Vagina (tissue), 2 donors: ENCODE measurements at regions not wholly inside any gene's neighbourhood (a gene's known extent, or its start where the extent isn't known, plus 50 kb on each side); places are given as distances from the start of the nearest gene placed in this dataset.

Experiments
- CTCF ChIP-seq, 3 experiments: fragments of 450-650 bp in 2 of 3; fragments of 200-600 bp in 1 of 3; sonication (generic) in 1 of 3; IDR thresholded peaks; one replicate each; pipeline ENCODE4 v1.5.1; 2017 to 2019; ENCODE audit warnings: antibody characterized with exemption in 3 of 3, mild to moderate bottlenecking in 2 of 3, moderate library complexity in 2 of 3
- POLR2A ChIP-seq, 2 donors: fragments of 450-650 bp; IDR thresholded peaks; one replicate each; pipeline ENCODE4 v1.6.1; 2017; ENCODE audit warnings: antibody characterized with exemption in 2 of 2, mild to moderate bottlenecking in 2 of 2, moderate library complexity in 2 of 2
- POLR2AphosphoS5 ChIP-seq, 2 donors: sonication (generic); formaldehyde crosslinking; IDR thresholded peaks; one replicate each; pipeline ENCODE4 v1.9.0; 2017; ENCODE audit warnings: antibody characterized with exemption in 2 of 2, mild to moderate bottlenecking in 2 of 2, low read depth in 1 of 2; ENCODE audit not compliant: insufficient read depth in 1 of 2

- TF ChIP-seq POLR2A (IDR thresholded peaks at IDR 0.05) (no peak), CTCF (IDR thresholded peaks at IDR 0.05) (no peak), POLR2AphosphoS5 (IDR thresholded peaks at IDR 0.05; ENCODE audit: insufficient read depth in 1 of 2, low read depth in 1 of 2) (no peak)
Measured at GRCh38 chr9:115249488-115249887, 131.5 kb upstream of the TNC start.
